GM23248 (cell line): ENCODE measurements at regions not wholly inside any gene's neighbourhood (a gene's known extent, or its start where the extent isn't known, plus 50 kb on each side); places are given as distances from the start of the nearest gene placed in this dataset.

ENCODE experiments used
- EZH2 ChIP-seq: fragments of 200-600 bp; sonication (generic); IDR thresholded peaks from 2 replicates; pipeline ENCODE4 v1.6.1; 2018; ENCODE audit warnings: antibody characterized with exemption, mild to moderate bottlenecking; ENCODE audit not compliant: insufficient read depth, poor library complexity, severe bottlenecking
- EZH2phosphoT487 ChIP-seq: fragments of 200-600 bp; sonication (generic); IDR thresholded peaks from 2 replicates; pipeline ENCODE4 v1.6.1; 2018; ENCODE audit warnings: antibody characterized with exemption, moderate library complexity, mild to moderate bottlenecking, low read depth; ENCODE audit not compliant: insufficient read depth

GRCh38 chr9:16058131-16058549, 505.3 kb downstream of the CCDC171 start:
- TF ChIP-seq EZH2 = no peak
- TF ChIP-seq EZH2phosphoT487 = no peak
